IMR-90 (cell line): ENCODE measurements at regions not wholly inside any gene's neighbourhood (a gene's known extent, or its start where the extent isn't known, plus 50 kb on each side); places are given as distances from the start of the nearest gene placed in this dataset.

Experiments
- ATAC-seq: fragments of 200-7000 bp; cut with Tn5 transposase; 2 replicates; pipeline ENCODE4 v1.9.1; 2020; ENCODE audit warnings: low read depth, mild to moderate bottlenecking, moderate library complexity
- BruUV-seq: library from RNA; stranded (reverse); fragments of 400-500 nt; replicated peaks from 2 replicates; lab custom pipeline; 2021; lab: Mats Ljungman, UMichigan
- CTCF ChIA-PET: fragments of 300-600 bp; formaldehyde crosslinking; extraction: SDS; loops from one replicate; lab custom pipeline; 2021; ENCODE audit warnings: antibody characterized with exemption; lab: Yijun Ruan, JAX
- POLR2A ChIA-PET: fragments of 300-600 bp; sonication (Branson Sonifier 250); formaldehyde crosslinking; loops from one replicate; lab custom pipeline; 2022; ENCODE audit warnings: antibody characterized with exemption; ENCODE audit not compliant: unreplicated experiment; lab: Charles Lee
- DNase-seq: peaks from one replicate; pipeline ENCODE4 v3.0.0; 2013
- H2AFZ ChIP-seq: replicated peaks from 2 replicates; pipeline ENCODE3; 2013; ENCODE audit warnings: low read length, mild to moderate bottlenecking; ENCODE audit not compliant: poor library complexity
- H2AK5ac ChIP-seq: 2 replicates; pipeline ENCODE4 v1.6.1; 2013; ENCODE audit warnings: low read depth, low read length, inconsistent platforms
- H2AK9ac ChIP-seq: replicated peaks from 2 replicates; pipeline ENCODE3; 2013; ENCODE audit warnings: mild to moderate bottlenecking, low read depth, low read length, moderate library complexity; ENCODE audit not compliant: poor library complexity
- H2BK120ac ChIP-seq: 2 replicates; pipeline ENCODE4 v1.6.1; 2013; ENCODE audit warnings: low read depth, low read length, inconsistent platforms
- H2BK15ac ChIP-seq: 3 replicates; pipeline ENCODE4 v1.6.1; 2013; ENCODE audit warnings: low read depth, low read length, inconsistent platforms
- H2BK20ac ChIP-seq: 2 replicates; pipeline ENCODE4 v1.6.1; 2013; ENCODE audit warnings: low read depth, mild to moderate bottlenecking, inconsistent platforms, low read length, moderate library complexity
- H2BK5ac ChIP-seq: 2 replicates; pipeline ENCODE4 v1.6.1; 2013; ENCODE audit warnings: mild to moderate bottlenecking, low read depth, low read length, inconsistent platforms; ENCODE audit not compliant: poor library complexity, severe bottlenecking
- H3K14ac ChIP-seq: replicated peaks from 2 replicates; pipeline ENCODE4 v1.6.1; 2013; ENCODE audit warnings: low read depth, low read length, inconsistent platforms
- H3K18ac ChIP-seq: 2 replicates; pipeline ENCODE4 v1.6.1; 2013; ENCODE audit warnings: low read depth, low read length, control low read depth
- H3K23ac ChIP-seq: 2 replicates; pipeline ENCODE4 v1.6.1; 2013; ENCODE audit warnings: low read depth, low read length, inconsistent platforms
- H3K27ac ChIP-seq: 2 replicates; pipeline ENCODE4 v1.5.1; 2013; ENCODE audit warnings: mild to moderate bottlenecking, control low read depth, low read length; ENCODE audit not compliant: insufficient read depth
- H3K27me3 ChIP-seq: 2 replicates; pipeline ENCODE4 v1.6.1; 2013; ENCODE audit warnings: low read length; ENCODE audit not compliant: control insufficient read depth, insufficient read depth
- H3K36me3 ChIP-seq: 2 replicates; pipeline ENCODE4 v1.6.1; 2013; ENCODE audit warnings: low read length, mixed read lengths; ENCODE audit not compliant: control insufficient read depth, insufficient read depth
- H3K4ac ChIP-seq: 2 replicates; pipeline ENCODE4 v1.6.1; 2013; ENCODE audit warnings: low read depth, low read length, inconsistent platforms
- H3K4me1 ChIP-seq: 2 replicates; pipeline ENCODE4 v1.6.1; 2013; ENCODE audit warnings: low read length, mixed read lengths; ENCODE audit not compliant: control insufficient read depth, insufficient read depth
- H3K4me2 ChIP-seq: 2 replicates; pipeline ENCODE4 v1.6.1; 2013; ENCODE audit warnings: low read depth, mild to moderate bottlenecking, control low read depth, low read length, moderate library complexity
- H3K4me3 ChIP-seq: 2 replicates; pipeline ENCODE4 v1.5.1; 2013; ENCODE audit warnings: low read depth, mild to moderate bottlenecking, control low read depth, low read length, moderate library complexity; ENCODE audit not compliant: insufficient read depth
- H3K56ac ChIP-seq: 2 replicates; pipeline ENCODE4 v1.6.1; 2013; ENCODE audit warnings: low read length, inconsistent platforms; ENCODE audit not compliant: insufficient read depth; ENCODE audit errors: extremely low read depth
- H3K79me1 ChIP-seq, 2 experiments: 2 replicates each; pipeline ENCODE4 v1.6.1; 2013; ENCODE audit warnings: low read length in 2 of 2, inconsistent platforms in 1 of 2, low read depth in 1 of 2
- H3K9ac ChIP-seq: 2 replicates; pipeline ENCODE4 v1.6.1; 2013; ENCODE audit warnings: low read depth, low read length, control low read depth
- H3K9me1 ChIP-seq: 2 replicates; pipeline ENCODE4 v1.6.1; 2013; ENCODE audit warnings: low read length, inconsistent platforms; ENCODE audit not compliant: insufficient read depth
- H3K9me3 ChIP-seq: 2 replicates; pipeline ENCODE4 v1.6.1; 2013; ENCODE audit warnings: low read length; ENCODE audit not compliant: control insufficient read depth, insufficient read depth
- H4K20me1 ChIP-seq: 2 replicates; pipeline ENCODE4 v1.6.1; 2013; ENCODE audit warnings: low read length, inconsistent platforms; ENCODE audit not compliant: insufficient read depth
- H4K5ac ChIP-seq: 2 replicates; pipeline ENCODE4 v1.6.1; 2013; ENCODE audit warnings: mild to moderate bottlenecking, low read depth, low read length, control low read depth
- H4K8ac ChIP-seq, 2 experiments: 2 replicates each; pipeline ENCODE4 v1.6.1; 2013; ENCODE audit warnings: low read depth in 2 of 2, low read length in 2 of 2, control low read depth in 1 of 2, inconsistent platforms in 1 of 2
- H4K91ac ChIP-seq: 2 replicates; pipeline ENCODE4 v1.6.1; 2013; ENCODE audit warnings: low read depth, low read length, inconsistent platforms; ENCODE audit not compliant: insufficient read depth
- BHLHE40 ChIP-seq: fragments of 150-350 bp; IDR thresholded peaks from 2 replicates; pipeline ENCODE4 v1.6.1; 2016; ENCODE audit warnings: mild to moderate bottlenecking, low read depth, low read length
- CEBPB ChIP-seq: IDR thresholded peaks from 2 replicates; pipeline ENCODE4 v1.6.1; 2012; ENCODE audit warnings: low read depth, low read length, improper control_type of control experiment
- CHD1 ChIP-seq: IDR thresholded peaks from 2 replicates; pipeline ENCODE4 v1.6.1; 2012; ENCODE audit warnings: low read depth, low read length, improper control_type of control experiment
- CTCF ChIP-seq: conservative IDR thresholded peaks from 2 replicates; pipeline ENCODE4 v1.5.1; 2012; ENCODE audit warnings: mild to moderate bottlenecking, low read depth, low read length, improper control_type of control experiment
- FOS ChIP-seq: fragments of 150-350 bp; IDR thresholded peaks from 2 replicates; pipeline ENCODE4 v1.6.1; 2016; ENCODE audit warnings: low read depth, low read length
- MAFK ChIP-seq: IDR thresholded peaks from 2 replicates; pipeline ENCODE4 v1.6.1; 2012; ENCODE audit warnings: low read depth, low read length, improper control_type of control experiment
- MAZ ChIP-seq: IDR thresholded peaks from 2 replicates; pipeline ENCODE4 v1.6.1; 2012; ENCODE audit warnings: low read depth, mild to moderate bottlenecking, low read length, improper control_type of control experiment, moderate library complexity, borderline replicate concordance
- MXI1 ChIP-seq: IDR thresholded peaks from 2 replicates; pipeline ENCODE4 v1.6.1; 2012; ENCODE audit warnings: low read depth, mild to moderate bottlenecking, low read length, moderate library complexity, borderline replicate concordance
- NFE2L2 ChIP-seq: fragments of 150-350 bp; IDR thresholded peaks from 2 replicates; pipeline ENCODE4 v1.6.1; 2016; ENCODE audit warnings: low read depth, mild to moderate bottlenecking, low read length
- RAD21 ChIP-seq: IDR thresholded peaks from 2 replicates; pipeline ENCODE4 v1.6.1; 2012; ENCODE audit warnings: low read length, improper control_type of control experiment
- RCOR1 ChIP-seq: IDR thresholded peaks from 2 replicates; pipeline ENCODE4 v1.6.1; 2012; ENCODE audit warnings: mild to moderate bottlenecking, low read length, improper control_type of control experiment; ENCODE audit not compliant: insufficient replicate concordance
- RFX5 ChIP-seq: IDR thresholded peaks from 2 replicates; pipeline ENCODE4 v1.8.0; 2012; ENCODE audit warnings: low read depth, mild to moderate bottlenecking, low read length, moderate library complexity
- SMC3 ChIP-seq: fragments of 150-350 bp; IDR thresholded peaks from 2 replicates; pipeline ENCODE4 v1.6.1; 2016; ENCODE audit warnings: low read depth, mild to moderate bottlenecking, antibody characterized with exemption, low read length, moderate library complexity
- WGBS, 2 experiments: methylation state at CpG; one replicate each; pipeline versions ENCODE4 v1.1.5 to v1.1.7; 2013; ENCODE audit warnings: missing lambda C conversion rate in 2 of 2; ENCODE audit not compliant: insufficient read length in 1 of 2; ENCODE audit errors: extremely low coverage in 2 of 2; 5-methylcytosine and 5-hydroxymethylcytosine counted together
- dilution Hi-C: fragments of 300-500 bp; cut with HindIII; formaldehyde crosslinking; loops from one replicate; pipeline ENCODE4 v1.14.3; 2018; ENCODE audit warnings: low sequenced_read_pairs; ENCODE audit not compliant: unreplicated experiment
- in situ Hi-C: fragments of 300-500 bp; cut with MboI; formaldehyde crosslinking; loops from 3 replicates; pipeline ENCODE4 v1.14.3; 2019; ENCODE audit warnings: low sequenced_read_pairs, inconsistent platforms, mixed read lengths
- intact Hi-C: fragments of 100-400 bp; cut with micrococcal nuclease; formaldehyde crosslinking; loops from 2 replicates; pipeline ENCODE4 v1.10.0; 2022
- TF ChIP-seq, protein P1 (sequence below): fragments of 150-350 bp; IDR thresholded peaks from 2 replicates; pipeline ENCODE4 v1.6.1; 2016; ENCODE audit warnings: low read depth, mild to moderate bottlenecking, low read length, moderate library complexity, borderline replicate concordance

DNA sequence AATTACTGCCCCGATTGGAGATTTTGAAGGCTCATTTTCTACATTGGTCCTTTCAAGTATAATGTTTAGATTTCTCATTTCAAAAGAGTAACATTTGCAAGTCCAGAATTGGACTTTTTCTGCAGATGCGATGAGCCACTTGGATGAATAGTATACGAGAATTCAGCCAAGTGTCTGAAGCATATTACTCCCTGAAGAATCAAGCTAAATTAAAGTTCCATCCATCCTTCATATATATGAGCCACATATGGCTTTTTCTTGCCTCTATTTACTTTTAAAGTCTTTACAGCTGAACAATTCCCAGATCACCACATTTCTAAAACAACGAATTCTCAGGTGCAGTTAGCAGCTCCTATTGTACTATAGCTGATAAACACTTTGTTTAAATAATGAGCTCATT, 288.7 kb downstream of the CEMIP2 start:
- Histone ChIP-seq H3K27ac (no peak overlapping the region), H3K27me3 (no peaks in the 10 kb centered on the region), H4K8ac (no peak overlapping the region), H3K18ac (no peak overlapping the region), H3K9ac (no peak overlapping the region), H2AFZ (no peak overlapping the region), H3K14ac (no peak overlapping the region), H3K23ac (no peak overlapping the region), H3K4ac (no peak overlapping the region), H3K9me3 (no peaks in the 10 kb centered on the region), H4K20me1 (no peaks in the 10 kb centered on the region), H3K4me1 (no peaks in the 10 kb centered on the region), H3K4me3 (no peak overlapping the region), H4K5ac (no peak overlapping the region), H2BK20ac (no peak overlapping the region), H3K36me3 (no peaks in the 10 kb centered on the region), H2BK15ac (no peak overlapping the region), H3K4me2 (no peak overlapping the region), H2BK5ac (no peak overlapping the region), H2BK120ac (no peak overlapping the region), H3K79me1 (no peaks in the 10 kb centered on the region), H2AK5ac (no peak overlapping the region), H3K9me1 (no peaks in the 10 kb centered on the region), H4K91ac (no peak overlapping the region), H3K56ac (no peak overlapping the region), H2AK9ac (no peak overlapping the region)
- no CpG with 5 or more reads among the region's 4 CpGs for WGBS, 2 experiments
- TF ChIP-seq BHLHE40, result no peak
- TF ChIP-seq MAZ, result no peak
- no peak for TF ChIP-seq MAFK
- TF ChIP-seq, protein P1, sequence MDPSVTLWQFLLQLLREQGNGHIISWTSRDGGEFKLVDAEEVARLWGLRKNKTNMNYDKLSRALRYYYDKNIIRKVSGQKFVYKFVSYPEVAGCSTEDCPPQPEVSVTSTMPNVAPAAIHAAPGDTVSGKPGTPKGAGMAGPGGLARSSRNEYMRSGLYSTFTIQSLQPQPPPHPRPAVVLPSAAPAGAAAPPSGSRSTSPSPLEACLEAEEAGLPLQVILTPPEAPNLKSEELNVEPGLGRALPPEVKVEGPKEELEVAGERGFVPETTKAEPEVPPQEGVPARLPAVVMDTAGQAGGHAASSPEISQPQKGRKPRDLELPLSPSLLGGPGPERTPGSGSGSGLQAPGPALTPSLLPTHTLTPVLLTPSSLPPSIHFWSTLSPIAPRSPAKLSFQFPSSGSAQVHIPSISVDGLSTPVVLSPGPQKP, result no peak
- TF ChIP-seq RFX5, result no peak
- no peak for TF ChIP-seq CEBPB
- no peak for TF ChIP-seq MXI1
- no peak for TF ChIP-seq RAD21
- no peak for TF ChIP-seq SMC3
- TF ChIP-seq CTCF, result no peak
- TF ChIP-seq CHD1, result no peak
- no peak for TF ChIP-seq RCOR1
- TF ChIP-seq FOS, result no peak
- TF ChIP-seq NFE2L2, result no peak
- BruUV-seq, result no TSS peak
- ChIA-PET POLR2A (no interaction called here), CTCF (no interaction called here)
- intact Hi-C loops, result no loop called here
- no peak for ATAC-seq
- no peak for DNase-seq
- dilution Hi-C loops, result no loop called here
- in situ Hi-C loops, result no loop called here
